Natural killer cell (primary cell): ENCODE measurements at regions not wholly inside any gene's neighbourhood (a gene's known extent, or its start where the extent isn't known, plus 50 kb on each side); places are given as distances from the start of the nearest gene placed in this dataset.

Source experiments
- ATAC-seq, 3 donors: fragments of 150-1000 bp in 2 of 3; fragments of 200-7000 bp in 1 of 3; cut with Tn5 transposase; 1 replicate in 1 of 3; 2 replicates in 2 of 3; pipeline ENCODE4 v1.10.0; 2021; ENCODE audit warnings: mild to moderate bottlenecking in 2 of 3, moderate library complexity in 2 of 3
- DNase-seq, 2 donors: peaks; one replicate each; pipeline versions ENCODE4 v3.0.0 to v3.0.0-alpha.2; 2013 to 2021; ENCODE audit warnings: mixed read lengths in 1 of 2
- H3K27ac ChIP-seq: one replicate; pipeline ENCODE4 v1.5.1; 2013; ENCODE audit warnings: mild to moderate bottlenecking, low read length
- H3K27me3 ChIP-seq: one replicate; pipeline ENCODE4 v1.6.1; 2013; ENCODE audit warnings: low read length; ENCODE audit not compliant: control insufficient read depth, insufficient read depth
- H3K36me3 ChIP-seq: one replicate; pipeline ENCODE4 v1.6.1; 2013; ENCODE audit warnings: low read length; ENCODE audit not compliant: control insufficient read depth, insufficient read depth
- H3K4me1 ChIP-seq: one replicate; pipeline ENCODE4 v1.6.1; 2013; ENCODE audit warnings: low read length; ENCODE audit not compliant: control insufficient read depth, insufficient read depth
- H3K4me3 ChIP-seq: one replicate; pipeline ENCODE4 v1.5.1; 2013; ENCODE audit warnings: low read length
- H3K9me3 ChIP-seq: one replicate; pipeline ENCODE4 v1.6.1; 2013; ENCODE audit warnings: low read length; ENCODE audit not compliant: control insufficient read depth, insufficient read depth
- H3K27ac Mint-ChIP-seq, 2 donors: one replicate each; pipeline ENCODE4 v1.8.0; 2022; ENCODE audit warnings: mild to moderate bottlenecking in 2 of 2, mixed read lengths in 2 of 2, moderate library complexity in 1 of 2
- H3K27me3 Mint-ChIP-seq, 2 donors: one replicate each; pipeline ENCODE4 v1.8.0; 2022; ENCODE audit warnings: low read depth in 2 of 2, mixed read lengths in 2 of 2
- H3K36me3 Mint-ChIP-seq: one replicate; pipeline ENCODE4 v1.8.0; 2022; ENCODE audit warnings: mixed read lengths
- H3K4me1 Mint-ChIP-seq, 2 donors: one replicate each; pipeline ENCODE4 v1.8.0; 2022; ENCODE audit warnings: mixed read lengths in 2 of 2
- H3K4me3 Mint-ChIP-seq: one replicate; pipeline ENCODE4 v1.8.0; 2022; ENCODE audit warnings: mild to moderate bottlenecking, moderate library complexity, mixed read lengths
- H3K9me3 Mint-ChIP-seq, 2 donors: one replicate each; pipeline ENCODE4 v1.8.0; 2022; ENCODE audit warnings: mixed read lengths in 2 of 2
- WGBS: methylation state at CpG from one replicate; pipeline ENCODE4 v1.1.7; 2013; ENCODE audit warnings: missing lambda C conversion rate; ENCODE audit not compliant: insufficient coverage; 5-methylcytosine and 5-hydroxymethylcytosine counted together
- intact Hi-C: fragments of 100-400 bp; cut with micrococcal nuclease; formaldehyde crosslinking; loops from one replicate; pipeline ENCODE4 v1.14.2; 2022
- TF ChIP-seq, protein P1 (sequence below): fragments of 200-600 bp; IDR thresholded peaks from one replicate; pipeline ENCODE4 v1.8.0; 2022; ENCODE audit warnings: antibody characterized with exemption

DNA sequence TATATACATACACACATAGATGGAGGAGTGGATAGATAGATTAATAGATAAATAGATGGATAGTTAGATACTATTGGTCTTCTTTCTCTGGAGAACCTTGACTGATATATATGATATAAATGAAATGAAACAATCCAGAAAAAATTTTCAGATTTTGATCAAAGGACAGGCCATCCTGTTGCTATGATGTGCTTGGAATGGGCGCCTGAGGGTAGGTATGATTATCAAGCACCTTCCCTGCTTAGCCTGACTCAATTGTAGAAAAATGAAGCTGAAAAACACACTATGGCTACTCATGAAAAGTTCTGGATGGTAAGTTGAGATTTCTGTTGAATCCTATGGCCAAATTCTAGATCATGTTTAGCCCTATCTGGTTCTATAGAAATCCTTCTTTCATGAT is 266.5 kb upstream of the KLF4 start:
- Histone ChIP-seq H3K36me3 (no peaks in the 10 kb centered on the region), H3K27ac (no peak overlapping the region), H3K27me3 (no peaks in the 10 kb centered on the region), H3K9me3 (no peaks in the 10 kb centered on the region), H3K4me3 (no peak overlapping the region), H3K4me1 (no peaks in the 10 kb centered on the region)
- Mint-ChIP-seq H3K27ac (no peak overlapping the region), H3K9me3 (peaks cover 3 to 6% of the 10 kb centered on the region in 2 donors), H3K4me1 (peaks cover 0 to 4% of the 10 kb centered on the region in 2 donors), H3K36me3 (no peaks in the 10 kb centered on the region), H3K4me3 (no peak overlapping the region), H3K27me3 (no peaks in the 10 kb centered on the region)
- DNase-seq (no peak), ATAC-seq (no peak)
- TF ChIP-seq, protein P1, sequence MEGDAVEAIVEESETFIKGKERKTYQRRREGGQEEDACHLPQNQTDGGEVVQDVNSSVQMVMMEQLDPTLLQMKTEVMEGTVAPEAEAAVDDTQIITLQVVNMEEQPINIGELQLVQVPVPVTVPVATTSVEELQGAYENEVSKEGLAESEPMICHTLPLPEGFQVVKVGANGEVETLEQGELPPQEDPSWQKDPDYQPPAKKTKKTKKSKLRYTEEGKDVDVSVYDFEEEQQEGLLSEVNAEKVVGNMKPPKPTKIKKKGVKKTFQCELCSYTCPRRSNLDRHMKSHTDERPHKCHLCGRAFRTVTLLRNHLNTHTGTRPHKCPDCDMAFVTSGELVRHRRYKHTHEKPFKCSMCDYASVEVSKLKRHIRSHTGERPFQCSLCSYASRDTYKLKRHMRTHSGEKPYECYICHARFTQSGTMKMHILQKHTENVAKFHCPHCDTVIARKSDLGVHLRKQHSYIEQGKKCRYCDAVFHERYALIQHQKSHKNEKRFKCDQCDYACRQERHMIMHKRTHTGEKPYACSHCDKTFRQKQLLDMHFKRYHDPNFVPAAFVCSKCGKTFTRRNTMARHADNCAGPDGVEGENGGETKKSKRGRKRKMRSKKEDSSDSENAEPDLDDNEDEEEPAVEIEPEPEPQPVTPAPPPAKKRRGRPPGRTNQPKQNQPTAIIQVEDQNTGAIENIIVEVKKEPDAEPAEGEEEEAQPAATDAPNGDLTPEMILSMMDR: no peak
- 77% methylated on average over 1 of the region's 1 CpG for WGBS
- intact Hi-C loops: no loop called here

DNA sequence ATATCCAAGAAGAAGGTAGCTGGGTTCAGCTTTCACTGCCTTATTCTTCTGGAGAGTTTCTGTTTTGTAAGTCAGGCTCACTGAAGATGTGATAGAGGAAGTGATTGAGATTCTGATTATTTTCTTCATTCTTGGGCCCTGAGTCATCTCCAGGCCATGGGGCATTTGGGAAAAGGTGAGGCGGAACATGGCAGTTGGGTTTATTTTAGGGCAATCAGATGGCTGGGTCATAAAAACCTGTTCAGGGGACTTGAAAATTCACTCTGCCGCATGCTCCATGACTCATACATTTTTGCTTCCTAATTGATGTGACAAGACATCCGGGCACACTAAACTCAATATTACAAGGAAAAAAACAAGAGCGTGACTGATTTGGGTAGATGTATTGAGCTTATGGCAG is 265.7 kb upstream of the KLF4 start:
- no peaks in the 10 kb centered on the region for H3K4me1 Mint-ChIP-seq
- peaks cover 3 to 6% of the 10 kb centered on the region in 2 donors for H3K9me3 Mint-ChIP-seq
- H3K27me3 Mint-ChIP-seq: no peaks in the 10 kb centered on the region
- Histone ChIP-seq H3K27ac (no peak overlapping the region), H3K36me3 (no peaks in the 10 kb centered on the region), H3K4me3 (no peak overlapping the region), H3K27me3 (no peaks in the 10 kb centered on the region), H3K4me1 (no peaks in the 10 kb centered on the region), H3K9me3 (no peaks in the 10 kb centered on the region)
- WGBS: 23% methylated on average over 4 of the region's 4 CpGs
- no peak overlapping the region for H3K27ac Mint-ChIP-seq
- intact Hi-C loops: no loop called here
- TF ChIP-seq, protein P1: no peak
- no peak for ATAC-seq
- H3K4me3 Mint-ChIP-seq: no peak overlapping the region
- H3K36me3 Mint-ChIP-seq: no peaks in the 10 kb centered on the region
- peak in 1 of 2 donors; percentile 2 for DNase-seq

DNA sequence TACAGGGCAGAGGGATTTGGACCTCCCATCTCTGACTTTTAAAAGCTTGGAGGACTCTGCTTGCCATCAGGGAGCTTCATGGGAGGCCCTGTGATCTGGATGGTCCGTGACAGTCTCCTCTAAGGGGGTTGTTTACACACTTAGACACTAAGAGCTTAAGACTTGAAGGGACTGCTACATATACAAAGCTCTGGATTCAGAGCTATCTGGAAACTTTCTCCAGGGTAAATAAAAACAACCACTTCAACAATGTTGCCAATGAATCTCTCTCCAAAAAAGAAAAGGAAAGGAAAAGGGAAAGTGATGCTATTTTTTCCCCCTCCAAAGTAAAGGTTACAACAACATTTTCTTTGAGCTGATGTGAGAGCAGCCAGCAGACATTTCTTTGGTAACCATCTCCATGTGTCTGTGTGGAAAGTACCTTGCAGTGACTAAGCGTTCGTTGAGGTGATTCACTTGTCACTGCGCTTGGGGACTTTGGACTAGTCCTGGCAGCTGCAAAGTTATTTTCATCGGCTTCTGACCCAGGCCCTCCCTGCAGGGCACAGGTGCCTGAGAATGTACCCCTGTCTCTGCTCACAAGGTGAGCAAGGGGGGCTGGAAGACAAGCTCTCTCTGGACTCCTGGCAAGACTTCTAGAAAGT is 262.1 kb upstream of the KLF4 start:
- Mint-ChIP-seq H3K9me3 (peaks cover 0 to 4% of the 10 kb centered on the region in 2 donors), H3K36me3 (no peaks in the 10 kb centered on the region), H3K27me3 (no peaks in the 10 kb centered on the region), H3K27ac (no peak overlapping the region), H3K4me1 (no peaks in the 10 kb centered on the region), H3K4me3 (no peak overlapping the region)
- 75% methylated on average over 5 of the region's 5 CpGs for WGBS
- Histone ChIP-seq H3K4me3 (no peak overlapping the region), H3K27ac (no peak overlapping the region), H3K4me1 (no peaks in the 10 kb centered on the region), H3K9me3 (no peaks in the 10 kb centered on the region), H3K36me3 (no peaks in the 10 kb centered on the region), H3K27me3 (no peaks in the 10 kb centered on the region)
- ATAC-seq: no peak
- intact Hi-C loops: no loop called here
- TF ChIP-seq, protein P1: no peak
- no peak for DNase-seq
